Fibroblast of the aortic adventitia (primary cell): ENCODE measurements at regions not wholly inside any gene's neighbourhood (a gene's known extent, or its start where the extent isn't known, plus 50 kb on each side); places are given as distances from the start of the nearest gene placed in this dataset.

ENCODE experiments used
- DNase-seq: peaks from one replicate; pipeline ENCODE4 v3.0.0-alpha.2; 2010; ENCODE audit warnings: low read depth
- H3K4me3 ChIP-seq: 2 replicates; pipeline ENCODE4 v1.5.1; 2011; ENCODE audit warnings: low read depth, mild to moderate bottlenecking, control low read depth, low read length, moderate library complexity
- TF ChIP-seq, protein P1 (sequence below): IDR thresholded peaks from 2 replicates; pipeline ENCODE4 v1.5.1; 2011; ENCODE audit warnings: mild to moderate bottlenecking, low read length, control low read depth, inconsistent platforms; ENCODE audit not compliant: insufficient read depth

DNA sequence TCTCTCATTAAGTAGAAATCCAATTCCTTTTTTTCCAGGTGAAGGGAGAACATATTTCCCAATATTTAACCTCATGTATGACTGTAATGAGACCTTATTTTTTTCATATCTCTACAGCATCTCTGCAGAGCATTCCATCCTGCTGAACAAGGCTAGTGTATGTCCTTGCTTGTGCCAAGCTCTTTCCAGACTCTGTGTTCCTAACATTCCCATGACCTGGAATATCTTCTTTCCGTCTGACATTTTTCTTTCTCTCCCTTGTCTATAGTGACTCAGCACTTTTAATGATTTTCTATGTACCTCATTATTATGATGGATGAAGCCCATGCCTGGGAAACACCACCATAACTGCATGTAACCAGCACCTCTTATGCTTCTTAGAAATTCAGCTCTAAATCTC is 278.3 kb upstream of the NRIP1 start:
- peak; percentile 80 for DNase-seq
- TF ChIP-seq, protein P1, sequence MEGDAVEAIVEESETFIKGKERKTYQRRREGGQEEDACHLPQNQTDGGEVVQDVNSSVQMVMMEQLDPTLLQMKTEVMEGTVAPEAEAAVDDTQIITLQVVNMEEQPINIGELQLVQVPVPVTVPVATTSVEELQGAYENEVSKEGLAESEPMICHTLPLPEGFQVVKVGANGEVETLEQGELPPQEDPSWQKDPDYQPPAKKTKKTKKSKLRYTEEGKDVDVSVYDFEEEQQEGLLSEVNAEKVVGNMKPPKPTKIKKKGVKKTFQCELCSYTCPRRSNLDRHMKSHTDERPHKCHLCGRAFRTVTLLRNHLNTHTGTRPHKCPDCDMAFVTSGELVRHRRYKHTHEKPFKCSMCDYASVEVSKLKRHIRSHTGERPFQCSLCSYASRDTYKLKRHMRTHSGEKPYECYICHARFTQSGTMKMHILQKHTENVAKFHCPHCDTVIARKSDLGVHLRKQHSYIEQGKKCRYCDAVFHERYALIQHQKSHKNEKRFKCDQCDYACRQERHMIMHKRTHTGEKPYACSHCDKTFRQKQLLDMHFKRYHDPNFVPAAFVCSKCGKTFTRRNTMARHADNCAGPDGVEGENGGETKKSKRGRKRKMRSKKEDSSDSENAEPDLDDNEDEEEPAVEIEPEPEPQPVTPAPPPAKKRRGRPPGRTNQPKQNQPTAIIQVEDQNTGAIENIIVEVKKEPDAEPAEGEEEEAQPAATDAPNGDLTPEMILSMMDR: no peak
- H3K4me3 ChIP-seq: no peak overlapping the region

DNA sequence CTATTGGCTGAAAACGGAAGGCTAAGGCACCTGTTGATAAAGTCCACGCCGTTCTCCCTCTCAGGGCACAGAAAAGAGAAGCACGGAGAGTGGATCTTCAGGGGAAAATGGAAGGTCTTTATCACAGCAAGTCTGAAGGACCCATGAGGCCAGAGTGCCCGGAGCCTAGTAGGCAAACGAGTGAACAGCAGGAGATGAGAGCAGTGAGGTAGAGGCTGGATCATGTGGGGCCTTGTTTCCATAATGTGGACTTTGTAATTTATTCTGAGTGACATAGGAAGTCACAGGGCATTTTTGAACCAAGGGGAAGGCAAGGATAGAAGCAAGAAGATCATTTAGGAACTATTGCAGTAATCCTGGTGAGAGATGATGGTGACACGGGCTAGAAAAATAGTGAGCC is 287.2 kb upstream of the NRIP1 start:
- TF ChIP-seq, protein P1: no peak
- no peak overlapping the region for H3K4me3 ChIP-seq
- DNase-seq: no peak

DNA sequence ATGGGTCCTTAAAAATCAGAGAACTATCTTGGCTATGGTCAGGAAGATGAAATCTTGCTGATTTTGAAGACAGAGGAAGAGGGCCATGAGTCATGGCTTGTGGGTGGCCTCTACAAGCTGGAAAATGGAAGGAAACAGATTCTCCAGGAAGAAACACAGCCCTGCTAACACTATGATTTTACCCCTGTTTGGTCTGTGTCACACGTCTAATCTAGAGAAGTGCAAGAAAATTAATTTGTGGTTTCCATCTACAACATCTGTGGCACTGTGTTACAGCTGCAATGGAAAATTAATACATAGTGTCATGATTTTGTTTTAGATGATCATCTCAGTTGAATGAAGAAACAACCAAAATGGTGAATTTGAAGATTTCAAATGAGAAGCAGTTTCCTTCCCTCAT is 288.7 kb upstream of the NRIP1 start:
- DNase-seq: no peak
- TF ChIP-seq, protein P1: no peak
- no peak overlapping the region for H3K4me3 ChIP-seq

DNA sequence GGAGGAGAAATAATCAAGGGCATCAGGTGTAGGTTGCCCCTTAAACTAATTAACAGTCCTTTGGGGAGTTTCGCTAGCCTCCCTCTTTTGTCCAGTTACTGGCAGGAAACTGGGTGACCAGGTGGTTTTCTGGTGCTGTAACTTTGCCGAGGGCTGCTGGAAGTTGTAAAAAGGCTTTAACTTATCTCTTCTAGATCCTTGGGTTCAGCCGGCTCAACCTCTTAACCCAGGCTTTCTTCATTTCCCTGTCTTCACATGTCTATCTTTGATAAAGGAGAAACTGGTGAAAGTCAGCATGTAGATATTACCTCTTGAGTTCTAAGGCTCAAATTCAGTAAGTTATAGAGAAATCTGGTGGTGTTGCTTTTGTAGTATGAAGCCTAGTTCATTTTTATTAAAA is 289.7 kb upstream of the NRIP1 start:
- TF ChIP-seq, protein P1: no peak
- H3K4me3 ChIP-seq: no peak overlapping the region
- DNase-seq: no peak

DNA sequence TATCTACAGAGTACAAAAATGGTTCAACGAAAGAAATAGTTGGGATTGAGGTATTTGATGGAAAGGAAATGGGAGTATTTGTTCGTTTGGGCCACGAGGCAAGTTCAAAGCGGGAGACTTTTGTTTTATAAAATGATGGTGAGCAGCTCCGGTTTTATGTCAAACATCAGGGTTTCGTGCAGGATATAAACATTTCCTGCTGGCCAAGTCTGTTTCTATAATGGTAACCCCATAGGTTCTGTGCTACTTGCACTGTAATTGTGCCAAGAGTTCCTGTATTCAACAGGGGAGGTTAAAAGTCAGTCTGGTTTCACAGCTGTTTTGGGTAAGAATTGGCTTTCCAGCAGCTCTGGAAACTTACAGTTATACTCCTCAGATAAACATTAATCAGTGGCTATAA is 290.3 kb upstream of the NRIP1 start:
- DNase-seq: no peak
- H3K4me3 ChIP-seq: no peak overlapping the region
- TF ChIP-seq, protein P1: no peak

DNA sequence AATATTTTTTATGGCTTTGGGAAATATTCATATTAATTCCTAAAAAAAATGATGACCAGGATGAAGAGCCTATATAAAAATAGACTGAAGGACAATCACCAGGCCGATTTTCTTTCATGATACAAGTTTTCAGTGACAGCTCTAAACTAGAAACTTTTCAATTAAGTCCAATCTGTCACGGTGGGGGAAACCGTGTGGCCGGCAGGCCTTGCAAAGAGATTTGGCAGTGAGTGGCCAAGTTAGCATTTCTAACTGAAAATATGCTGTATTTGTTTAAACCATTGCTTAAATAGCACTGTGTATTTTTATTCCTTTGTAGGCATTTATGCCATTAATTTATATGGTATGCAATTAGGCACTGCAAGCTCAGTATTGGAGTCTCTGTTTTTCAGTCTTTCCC is 294.5 kb upstream of the NRIP1 start:
- DNase-seq: no peak
- TF ChIP-seq, protein P1: no peak
- no peak overlapping the region for H3K4me3 ChIP-seq

DNA sequence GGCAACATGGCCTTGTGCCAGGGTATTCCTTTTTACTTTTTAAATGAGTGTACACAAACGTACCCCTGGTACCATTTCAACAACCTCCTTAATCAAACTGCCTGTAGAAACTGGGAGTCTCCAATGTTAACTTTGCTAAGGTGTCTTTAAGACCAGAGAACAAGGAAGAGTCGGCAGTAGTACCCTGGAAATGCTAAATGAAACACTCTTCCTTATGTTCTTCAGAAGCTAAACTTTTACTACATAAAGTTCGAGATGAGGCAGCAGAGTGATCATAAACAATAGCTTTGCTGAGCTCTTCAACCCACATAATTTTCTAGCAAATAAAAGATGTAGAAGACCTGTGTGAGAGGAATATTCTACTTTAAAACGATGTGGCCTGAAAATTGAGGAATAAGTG is 297.7 kb upstream of the NRIP1 start:
- H3K4me3 ChIP-seq: no peak overlapping the region
- TF ChIP-seq, protein P1: no peak
- no peak for DNase-seq
